ENCODE measurements at regions not wholly inside any gene's neighbourhood (a gene's known extent, or its start where the extent isn't known, plus 50 kb on each side); places are given as distances from the start of the nearest gene placed in this dataset.

DNA sequence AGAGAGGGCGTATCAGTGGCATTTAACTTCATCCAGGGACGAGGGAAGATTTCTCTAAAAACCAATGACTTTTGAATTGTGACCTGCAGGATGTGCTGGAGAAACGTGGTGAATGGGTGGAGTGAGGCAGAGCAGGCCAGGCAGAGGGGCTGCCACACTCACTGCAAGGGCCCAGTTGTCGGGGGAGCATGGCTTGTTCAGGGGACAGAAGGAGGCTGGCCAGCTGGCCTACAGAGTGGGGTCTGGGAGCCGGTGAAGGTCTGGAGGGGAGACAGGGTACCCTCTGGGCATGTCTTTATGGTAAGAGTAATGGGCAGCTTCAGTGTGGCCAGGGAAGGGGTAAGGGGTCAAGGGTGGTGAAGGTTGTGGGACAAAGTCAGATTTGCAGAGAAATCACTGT lies 225.2 kb upstream of the RGMA start:
- Histone ChIP-seq H3K4me1 (ENCODE audit: control insufficient read depth, insufficient read depth, low read length) (peaks cover 6% of the 10 kb centered on the region), H3K27me3 (ENCODE audit: control insufficient read depth, insufficient read depth, low read length, poor library complexity, severe bottlenecking) (no peaks in the 10 kb centered on the region), H3K36me3 (ENCODE audit: control insufficient read depth, insufficient read depth, low read length) (no peaks in the 10 kb centered on the region), H3K9ac (ENCODE audit: extremely low read depth, low read length, poor library complexity, severe bottlenecking) (no peak overlapping the region), H3K27ac (ENCODE audit: low read depth, low read length) (peak overlapping the region; percentile 96), H3K4me3 (ENCODE audit: low read length) (no peak overlapping the region), H3K9me3 (ENCODE audit: control insufficient read depth, low read length) (no peaks in the 10 kb centered on the region)
- H3K9me3 Mint-ChIP-seq: peaks cover 4% of the 10 kb centered on the region
- no peaks in the 10 kb centered on the region for H3K36me3 Mint-ChIP-seq (ENCODE audit: low read depth)
- H3K27me3 Mint-ChIP-seq (ENCODE audit: insufficient read depth): peaks cover 12% of the 10 kb centered on the region
- H3K27ac Mint-ChIP-seq: no peak overlapping the region
- peaks cover 9% of the 10 kb centered on the region for H3K4me1 Mint-ChIP-seq
- DNase-seq: no peak
- no peak for TF ChIP-seq CTCF (conservative IDR thresholded peaks at IDR 0.05)
- H3K4me3 Mint-ChIP-seq: no peak overlapping the region
- 91 to 93% methylated on average over 3 to 5 of the region's 5 CpGs for WGBS, 2 experiments (ENCODE audit: insufficient coverage in 1 of 2, insufficient read length in 1 of 2)

- no peaks in the 10 kb centered on the region for H3K9me3 Mint-ChIP-seq
- H3K9me3 ChIP-seq (ENCODE audit: control insufficient read depth, low read length): no peaks in the 10 kb centered on the region
- H3K27me3 Mint-ChIP-seq (ENCODE audit: insufficient read depth): peaks cover 12% of the 10 kb centered on the region
- TF ChIP-seq CTCF (conservative IDR thresholded peaks at IDR 0.05): no peak
- H3K4me3 ChIP-seq (ENCODE audit: low read length): no peak overlapping the region
- H3K36me3 Mint-ChIP-seq (ENCODE audit: low read depth): no peaks in the 10 kb centered on the region
- no peaks in the 10 kb centered on the region for H3K36me3 ChIP-seq (ENCODE audit: control insufficient read depth, insufficient read depth, low read length)
- H3K4me1 Mint-ChIP-seq: peaks cover 9% of the 10 kb centered on the region
- H3K4me3 Mint-ChIP-seq: no peak overlapping the region
- no peaks in the 10 kb centered on the region for H3K27me3 ChIP-seq (ENCODE audit: control insufficient read depth, insufficient read depth, low read length, poor library complexity, severe bottlenecking)
- no peak for DNase-seq
- peak overlapping the region; percentile 96 for H3K27ac ChIP-seq (ENCODE audit: low read depth, low read length)
- peaks cover 6% of the 10 kb centered on the region for H3K4me1 ChIP-seq (ENCODE audit: control insufficient read depth, insufficient read depth, low read length)
- WGBS, 2 experiments (ENCODE audit: insufficient coverage in 1 of 2, insufficient read length in 1 of 2): 65 to 78% methylated on average over 6 to 7 of the region's 7 CpGs
- no peak overlapping the region for H3K27ac Mint-ChIP-seq
- no peak overlapping the region for H3K9ac ChIP-seq (ENCODE audit: extremely low read depth, low read length, poor library complexity, severe bottlenecking)
Measured at GRCh38 chr15:93312891-93313486, 224.0 kb upstream of the RGMA start.

GRCh38 chr15:93311620-93312019 lies 222.6 kb upstream of the RGMA start:
- no peaks in the 10 kb centered on the region for H3K36me3 Mint-ChIP-seq (ENCODE audit: low read depth)
- WGBS, 2 experiments (ENCODE audit: insufficient coverage in 1 of 2, insufficient read length in 1 of 2): 77 to 84% methylated on average over 8 to 11 of the region's 11 CpGs
- no peaks in the 10 kb centered on the region for H3K36me3 ChIP-seq (ENCODE audit: control insufficient read depth, insufficient read depth, low read length)
- no peak overlapping the region for H3K4me3 Mint-ChIP-seq
- DNase-seq: no peak
- H3K9me3 Mint-ChIP-seq: no peaks in the 10 kb centered on the region
- H3K27ac ChIP-seq (ENCODE audit: low read depth, low read length): no peak overlapping the region
- peaks cover 9% of the 10 kb centered on the region for H3K4me1 Mint-ChIP-seq
- TF ChIP-seq CTCF (conservative IDR thresholded peaks at IDR 0.05): no peak
- no peak overlapping the region for H3K27ac Mint-ChIP-seq
- no peak overlapping the region for H3K9ac ChIP-seq (ENCODE audit: extremely low read depth, low read length, poor library complexity, severe bottlenecking)
- no peak overlapping the region for H3K4me3 ChIP-seq (ENCODE audit: low read length)
- peaks cover 6% of the 10 kb centered on the region for H3K4me1 ChIP-seq (ENCODE audit: control insufficient read depth, insufficient read depth, low read length)
- H3K27me3 Mint-ChIP-seq (ENCODE audit: insufficient read depth): peaks cover 7% of the 10 kb centered on the region
- H3K9me3 ChIP-seq (ENCODE audit: control insufficient read depth, low read length): no peaks in the 10 kb centered on the region
- no peaks in the 10 kb centered on the region for H3K27me3 ChIP-seq (ENCODE audit: control insufficient read depth, insufficient read depth, low read length, poor library complexity, severe bottlenecking)

Data from endodermal cell (in vitro differentiated cells).